ENCODE measurements at regions not wholly inside any gene's neighbourhood (a gene's known extent, or its start where the extent isn't known, plus 50 kb on each side); places are given as distances from the start of the nearest gene placed in this dataset.

DNA sequence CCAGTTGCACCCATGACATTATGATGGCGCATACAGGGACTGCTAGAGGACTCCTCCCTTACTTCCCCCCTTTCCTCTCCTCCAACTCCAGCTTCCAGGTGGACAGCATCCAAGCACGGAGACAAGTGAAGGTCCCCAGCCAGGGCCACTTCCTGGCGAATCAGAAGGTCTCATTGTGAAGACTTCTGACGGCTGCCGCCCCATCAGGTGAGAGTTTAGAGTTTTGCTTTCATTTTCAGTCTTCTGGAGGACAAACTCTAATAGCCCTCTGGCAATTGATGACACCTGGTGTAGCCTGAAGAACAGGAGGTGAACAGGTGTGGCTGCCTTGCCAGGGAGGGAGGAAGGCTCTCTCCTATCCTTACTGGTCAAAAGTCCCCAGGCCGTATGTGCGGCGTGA, 77.3 kb upstream of the KCNH7 start:
- no peaks in the 10 kb centered on the region for H3K79me2 ChIP-seq (replicated peaks; ENCODE audit: insufficient read depth, low read length)
- no peak overlapping the region for H3K27ac ChIP-seq (ENCODE audit: low read length)
- H3K9me3 ChIP-seq (ENCODE audit: low read length), result no peaks in the 10 kb centered on the region
- H4K20me1 ChIP-seq (ENCODE audit: insufficient read depth), result no peaks in the 10 kb centered on the region
- no peaks in the 10 kb centered on the region for H3F3A ChIP-seq (ENCODE audit: insufficient read depth, low read length, poor library complexity, severe bottlenecking)
- no peaks in the 10 kb centered on the region for H3K36me3 ChIP-seq (ENCODE audit: insufficient read depth, low read length)
- TF ChIP-seq TAF1 (IDR thresholded peaks at IDR 0.05; ENCODE audit: low read depth) (no peak), MXI1 (conservative IDR thresholded peaks at IDR 0.05; ENCODE audit: poor library complexity, severe bottlenecking) (no peak), RAD21 (conservative IDR thresholded peaks at IDR 0.05) (no peak), EZH2 (IDR thresholded peaks at IDR 0.05; ENCODE audit: borderline replicate concordance, insufficient read depth, low read length, poor library complexity, severe bottlenecking) (no peak), SMC3 (conservative IDR thresholded peaks at IDR 0.05; ENCODE audit: poor library complexity) (no peak), POLR2AphosphoS5 (IDR thresholded peaks at IDR 0.05) (no peak), EP300 (conservative IDR thresholded peaks at IDR 0.05; ENCODE audit: poor library complexity, severe bottlenecking) (no peak), CTCF (IDR thresholded peaks at IDR 0.05; ENCODE audit: poor library complexity, severe bottlenecking) (no peak)
- TF ChIP-seq, protein P1, sequence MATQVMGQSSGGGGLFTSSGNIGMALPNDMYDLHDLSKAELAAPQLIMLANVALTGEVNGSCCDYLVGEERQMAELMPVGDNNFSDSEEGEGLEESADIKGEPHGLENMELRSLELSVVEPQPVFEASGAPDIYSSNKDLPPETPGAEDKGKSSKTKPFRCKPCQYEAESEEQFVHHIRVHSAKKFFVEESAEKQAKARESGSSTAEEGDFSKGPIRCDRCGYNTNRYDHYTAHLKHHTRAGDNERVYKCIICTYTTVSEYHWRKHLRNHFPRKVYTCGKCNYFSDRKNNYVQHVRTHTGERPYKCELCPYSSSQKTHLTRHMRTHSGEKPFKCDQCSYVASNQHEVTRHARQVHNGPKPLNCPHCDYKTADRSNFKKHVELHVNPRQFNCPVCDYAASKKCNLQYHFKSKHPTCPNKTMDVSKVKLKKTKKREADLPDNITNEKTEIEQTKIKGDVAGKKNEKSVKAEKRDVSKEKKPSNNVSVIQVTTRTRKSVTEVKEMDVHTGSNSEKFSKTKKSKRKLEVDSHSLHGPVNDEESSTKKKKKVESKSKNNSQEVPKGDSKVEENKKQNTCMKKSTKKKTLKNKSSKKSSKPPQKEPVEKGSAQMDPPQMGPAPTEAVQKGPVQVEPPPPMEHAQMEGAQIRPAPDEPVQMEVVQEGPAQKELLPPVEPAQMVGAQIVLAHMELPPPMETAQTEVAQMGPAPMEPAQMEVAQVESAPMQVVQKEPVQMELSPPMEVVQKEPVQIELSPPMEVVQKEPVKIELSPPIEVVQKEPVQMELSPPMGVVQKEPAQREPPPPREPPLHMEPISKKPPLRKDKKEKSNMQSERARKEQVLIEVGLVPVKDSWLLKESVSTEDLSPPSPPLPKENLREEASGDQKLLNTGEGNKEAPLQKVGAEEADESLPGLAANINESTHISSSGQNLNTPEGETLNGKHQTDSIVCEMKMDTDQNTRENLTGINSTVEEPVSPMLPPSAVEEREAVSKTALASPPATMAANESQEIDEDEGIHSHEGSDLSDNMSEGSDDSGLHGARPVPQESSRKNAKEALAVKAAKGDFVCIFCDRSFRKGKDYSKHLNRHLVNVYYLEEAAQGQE (IDR thresholded peaks at IDR 0.05; ENCODE audit: borderline replicate concordance), result no peak
- H3K4me2 ChIP-seq (ENCODE audit: low read length), result no peak overlapping the region
- no peaks in the 10 kb centered on the region for H3K9me2 ChIP-seq (ENCODE audit: insufficient read depth, low read length)
- no peaks in the 10 kb centered on the region for H3K27me3 ChIP-seq (ENCODE audit: insufficient read depth, low read depth, low read length)
- no peak overlapping the region for H3K9ac ChIP-seq (ENCODE audit: low read length)
- no peak overlapping the region for H2AFZ ChIP-seq (ENCODE audit: low read depth, low read length)
- H3K4me3 ChIP-seq (ENCODE audit: low read length), result no peak overlapping the region

DNA sequence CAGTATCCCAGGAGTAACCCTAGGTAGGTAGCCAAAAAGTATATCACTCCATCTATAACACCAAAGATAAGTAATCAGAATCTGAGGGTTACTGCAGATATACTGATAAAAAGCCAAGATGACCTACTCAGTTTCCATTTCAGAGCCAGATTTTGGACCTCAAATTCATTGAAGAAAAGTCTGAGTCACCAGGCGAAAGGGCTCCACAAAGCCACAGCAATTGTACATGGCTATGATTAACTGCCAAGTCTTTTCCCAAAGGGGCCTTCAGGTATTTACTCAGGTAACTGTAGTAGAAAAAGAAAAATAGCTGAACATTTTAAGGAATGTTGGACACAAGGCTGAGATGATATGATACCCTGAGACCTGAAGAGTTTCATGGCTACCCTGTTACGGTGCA, 75.6 kb upstream of the KCNH7 start:
- H3K4me2 ChIP-seq (ENCODE audit: low read length), result no peak overlapping the region
- H3K36me3 ChIP-seq (ENCODE audit: insufficient read depth, low read length), result no peaks in the 10 kb centered on the region
- H3F3A ChIP-seq (ENCODE audit: insufficient read depth, low read length, poor library complexity, severe bottlenecking), result no peaks in the 10 kb centered on the region
- no peak overlapping the region for H3K4me3 ChIP-seq (ENCODE audit: low read length)
- no peaks in the 10 kb centered on the region for H3K27me3 ChIP-seq (ENCODE audit: insufficient read depth, low read depth, low read length)
- no peaks in the 10 kb centered on the region for H3K9me2 ChIP-seq (ENCODE audit: insufficient read depth, low read length)
- no peak overlapping the region for H3K27ac ChIP-seq (ENCODE audit: low read length)
- H2AFZ ChIP-seq (ENCODE audit: low read depth, low read length), result no peak overlapping the region
- no peaks in the 10 kb centered on the region for H4K20me1 ChIP-seq (ENCODE audit: insufficient read depth)
- no peaks in the 10 kb centered on the region for H3K9me3 ChIP-seq (ENCODE audit: low read length)
- H3K79me2 ChIP-seq (replicated peaks; ENCODE audit: insufficient read depth, low read length), result no peaks in the 10 kb centered on the region
- no peak overlapping the region for H3K9ac ChIP-seq (ENCODE audit: low read length)
- TF ChIP-seq EP300 (conservative IDR thresholded peaks at IDR 0.05; ENCODE audit: poor library complexity, severe bottlenecking) (no peak), RAD21 (conservative IDR thresholded peaks at IDR 0.05) (no peak), SMC3 (conservative IDR thresholded peaks at IDR 0.05; ENCODE audit: poor library complexity) (no peak)
- TF ChIP-seq, protein P1 (IDR thresholded peaks at IDR 0.05; ENCODE audit: borderline replicate concordance), result no peak
